Heart right ventricle (tissue), 16 donors: ENCODE measurements at regions not wholly inside any gene's neighbourhood (a gene's known extent, or its start where the extent isn't known, plus 50 kb on each side); places are given as distances from the start of the nearest gene placed in this dataset.
"Not testable (repeated sequence)": the region's sequence is repeated elsewhere in the genome, so short reads cannot be mapped to it uniquely, and the experiment has no call there.

Experiments used
- ATAC-seq, 8 donors: fragments of 200-7000 bp; cut with Tn5 transposase; one replicate each; pipeline ENCODE4 v1.9.1; 2020; ENCODE audit warnings: mild to moderate bottlenecking in 8 of 8, moderate library complexity in 8 of 8, moderate number of reproducible peaks in 1 of 8
- DNase-seq, 2 donors: peaks; one replicate each; pipeline ENCODE4 v3.0.0-alpha.2; 2020
- H3K27ac ChIP-seq, 10 donors: fragments of 200-600 bp; sonication (generic) in 2 of 10; one replicate each; pipeline versions ENCODE4 v1.5.0 to v1.8.0; 2020 to 2022; ENCODE audit warnings: mild to moderate bottlenecking in 3 of 10
- H3K27me3 ChIP-seq, 7 donors: fragments of 200-600 bp; one replicate each; pipeline ENCODE4 v1.8.0; 2021 to 2022; ENCODE audit warnings: mild to moderate bottlenecking in 2 of 7
- H3K36me3 ChIP-seq, 9 donors: fragments of 200-600 bp; sonication (generic) in 1 of 9; one replicate each; pipeline versions ENCODE4 v1.5.0 to v1.8.0; 2020 to 2022; ENCODE audit warnings: mild to moderate bottlenecking in 2 of 9
- H3K4me1 ChIP-seq, 9 donors: fragments of 200-600 bp; sonication (generic) in 1 of 9; one replicate each; pipeline versions ENCODE4 v1.5.0 to v1.8.0; 2020 to 2022; ENCODE audit warnings: mild to moderate bottlenecking in 4 of 9
- H3K4me3 ChIP-seq, 10 donors: fragments of 200-600 bp; sonication (generic) in 2 of 10; one replicate each; pipeline versions ENCODE4 v1.5.0 to v1.8.0; 2020 to 2022; ENCODE audit warnings: mild to moderate bottlenecking in 7 of 10, moderate library complexity in 2 of 10
- H3K9me3 ChIP-seq, 11 donors: fragments of 200-600 bp in 10 of 11; sonication (generic) in 2 of 11; one replicate each; pipeline versions ENCODE4 v1.5.0 to v1.8.0; 2013 to 2022; ENCODE audit warnings: mild to moderate bottlenecking in 2 of 11, control low read depth in 1 of 11, moderate library complexity in 1 of 11
- whole genome bisulfite sequencing, 2 donors: extraction: QIAGEN DNeasy Blood & Tissue Kit; methylation state at CpG; one replicate each; pipeline ENCODE4 v1.1.7; 2013; ENCODE audit warnings: inconsistent platforms in 1 of 2; 5-methylcytosine and 5-hydroxymethylcytosine counted together
- intact Hi-C, 10 donors: fragments of 100-400 bp; cut with DNase I; formaldehyde crosslinking; loops; one replicate each; pipeline versions ENCODE4 v1.11.1 to v1.14.2; 2022
- TF ChIP-seq, protein P1 (sequence below), 9 donors: fragments of 200-600 bp; sonication (generic) in 2 of 9; IDR thresholded peaks; one replicate each; pipeline versions ENCODE4 v1.5.0 to v1.8.0; 2021 to 2022; ENCODE audit warnings: antibody characterized with exemption in 9 of 9, mild to moderate bottlenecking in 5 of 9, moderate library complexity in 1 of 9
- donor health status: Arrhythmogenic right ventricular cardiomyopathy.
- donor health status: ischemic (EF 13 %, LVEDD 7.1; RV severe dilation, severe dysfunction).
- donor health status: healthy with polysubstance abuse.
- donor health status: DM: no; HTN: yes; CAD: no.
- donor health status: DM: no; HTN: no; CAD: no.
- donor health status: ischemic (EF 25% LVEDD 6.9; RV normal size, moderate dysfunction).
- donor health status: ischemic (EF 25% LVEDD 5.7; RV mildly dilated, moderate dysfunction).
- donor health status: healthy.
- donor health status: DM: yes; HTN: yes; CAD: no.
- donor health status: Ischemic cardiomyopathy.
- donor health status: ischemic (EF 35%, LVEDD 5.7; RV mildly dilated, moderate dysfunction).
- donor health status: nonischemic (EF 11% LVEDD 7.7; RV severe dilation, severe dysfunction).
- donor health status: DM: yes; HTN: yes; CAD: no.
- donor health status: PGD.
- donor health status: ischemic (EF 29% LVEDD 5.4; RV normal size, mild dysfunction).
- donor health status: nonischemic (EF 23%, LVEDD 6.1; RV moderate dilation, normal function).

DNA sequence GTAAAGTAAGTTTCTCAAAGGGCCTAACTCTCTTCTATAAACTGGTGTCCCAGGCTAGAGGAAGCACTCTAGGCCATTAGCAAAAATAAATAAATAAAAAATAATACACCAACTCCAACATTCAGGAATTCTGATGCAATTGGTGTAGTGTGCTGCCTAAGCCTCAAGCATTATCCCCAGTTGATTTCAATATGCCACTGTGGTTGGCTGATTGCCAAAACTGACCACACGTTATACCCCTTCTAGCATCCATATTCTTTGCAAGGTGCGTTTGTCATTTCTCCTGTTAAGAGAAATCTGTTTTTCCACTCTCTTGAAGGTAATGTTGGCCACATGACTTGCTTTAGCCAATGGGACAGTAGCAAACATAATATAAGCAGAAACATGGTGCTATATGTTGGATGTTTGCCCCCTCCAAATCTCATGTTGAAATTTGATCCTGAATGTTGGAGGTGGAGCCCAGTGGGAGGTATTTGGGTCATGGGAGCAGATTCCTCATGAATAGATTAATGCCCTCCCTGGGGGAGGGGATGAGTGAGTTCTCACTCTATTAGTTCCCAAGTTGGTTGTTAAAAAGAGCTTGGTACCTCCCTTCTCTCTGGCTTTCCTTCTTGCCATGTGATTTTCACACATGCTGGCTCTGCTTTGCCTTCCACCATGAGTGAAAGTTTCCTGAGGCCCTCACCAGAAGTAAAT is 71.9 kb upstream of the PLCB4 start:
- TF ChIP-seq, protein P1, sequence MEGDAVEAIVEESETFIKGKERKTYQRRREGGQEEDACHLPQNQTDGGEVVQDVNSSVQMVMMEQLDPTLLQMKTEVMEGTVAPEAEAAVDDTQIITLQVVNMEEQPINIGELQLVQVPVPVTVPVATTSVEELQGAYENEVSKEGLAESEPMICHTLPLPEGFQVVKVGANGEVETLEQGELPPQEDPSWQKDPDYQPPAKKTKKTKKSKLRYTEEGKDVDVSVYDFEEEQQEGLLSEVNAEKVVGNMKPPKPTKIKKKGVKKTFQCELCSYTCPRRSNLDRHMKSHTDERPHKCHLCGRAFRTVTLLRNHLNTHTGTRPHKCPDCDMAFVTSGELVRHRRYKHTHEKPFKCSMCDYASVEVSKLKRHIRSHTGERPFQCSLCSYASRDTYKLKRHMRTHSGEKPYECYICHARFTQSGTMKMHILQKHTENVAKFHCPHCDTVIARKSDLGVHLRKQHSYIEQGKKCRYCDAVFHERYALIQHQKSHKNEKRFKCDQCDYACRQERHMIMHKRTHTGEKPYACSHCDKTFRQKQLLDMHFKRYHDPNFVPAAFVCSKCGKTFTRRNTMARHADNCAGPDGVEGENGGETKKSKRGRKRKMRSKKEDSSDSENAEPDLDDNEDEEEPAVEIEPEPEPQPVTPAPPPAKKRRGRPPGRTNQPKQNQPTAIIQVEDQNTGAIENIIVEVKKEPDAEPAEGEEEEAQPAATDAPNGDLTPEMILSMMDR (IDR thresholded peaks at IDR 0.05) = no peak
- WGBS, 2 donors = 76 to 79% methylated on average over 2 of the region's 2 CpGs
- H3K4me3 ChIP-seq = no peak overlapping the region

DNA sequence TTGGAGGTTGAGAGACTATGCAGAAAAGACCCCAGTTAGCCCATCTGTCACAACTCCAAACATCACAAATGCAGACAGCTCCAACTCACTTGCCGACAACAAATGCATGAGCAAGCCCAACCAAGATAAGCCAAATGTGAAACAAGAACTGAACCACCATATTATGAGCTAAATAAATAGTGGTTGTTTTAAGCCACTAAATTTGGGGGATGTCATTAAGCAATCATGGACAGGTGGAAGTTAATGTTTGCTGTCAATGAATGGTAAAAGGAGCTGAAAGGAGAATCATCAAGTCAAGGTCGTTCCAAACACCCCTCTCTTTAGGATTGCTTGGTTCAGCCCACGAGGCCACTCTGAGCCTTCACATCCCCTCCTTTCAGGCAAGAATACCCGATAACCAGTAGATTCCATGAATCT is 71.2 kb upstream of the PLCB4 start:
- intact Hi-C loops = no loop called here
- DNase-seq = no peak
- H3K27ac ChIP-seq = no peak overlapping the region
- H3K9me3 ChIP-seq = peaks cover 0 to 6% (median 0%) of the 10 kb centered on the region in 11 donors
- no peaks in the 10 kb centered on the region for H3K27me3 ChIP-seq
- WGBS, 2 donors = 78 to 82% methylated on average over 4 of the region's 4 CpGs
- H3K4me1 ChIP-seq = peaks cover 0 to 22% (median 6%) of the 10 kb centered on the region in 9 donors
- ATAC-seq = no peak
- no peaks in the 10 kb centered on the region for H3K36me3 ChIP-seq
- TF ChIP-seq, protein P1 (IDR thresholded peaks at IDR 0.05) = no peak
- no peak overlapping the region for H3K4me3 ChIP-seq

More for the DNA sequence above, 71.9 kb upstream of the PLCB4 start:
- no peak for ATAC-seq
- Histone ChIP-seq H3K4me1 (peaks cover 0 to 22% (median 6%) of the 10 kb centered on the region in 9 donors), H3K36me3 (no peaks in the 10 kb centered on the region), H3K9me3 (peaks cover 0 to 5% (median 0%) of the 10 kb centered on the region in 11 donors), H3K27me3 (no peaks in the 10 kb centered on the region), H3K27ac (no peak overlapping the region)
- no peak for DNase-seq
- intact Hi-C loops = no loop called here

DNA sequence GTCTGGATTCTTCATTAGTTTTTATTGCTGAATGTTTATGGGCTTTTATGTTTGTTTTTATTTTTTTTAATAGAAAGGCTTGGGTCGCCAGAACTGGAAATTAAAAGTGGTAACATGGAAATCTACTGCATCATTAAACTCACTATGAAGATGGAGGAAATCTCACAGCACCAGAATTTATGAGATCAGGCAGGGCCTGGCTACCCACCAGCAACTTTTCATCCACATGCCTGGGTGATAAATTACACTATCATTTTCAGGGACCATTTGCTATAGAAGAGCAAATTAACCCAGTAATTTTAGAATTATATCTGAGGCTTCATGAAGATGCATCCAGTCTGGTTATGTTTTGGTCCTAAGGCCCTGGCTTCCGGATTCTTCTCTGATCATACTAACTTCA is 57.8 kb upstream of the PLCB4 start:
- no peak overlapping the region for H3K27ac ChIP-seq
- no peak for ATAC-seq
- H3K4me3 ChIP-seq = no peak overlapping the region
- no peak for DNase-seq
- intact Hi-C loops = no loop called here
- H3K36me3 ChIP-seq = no peaks in the 10 kb centered on the region
- TF ChIP-seq, protein P1 (IDR thresholded peaks at IDR 0.05) = no peak
- no peaks in the 10 kb centered on the region for H3K9me3 ChIP-seq
- no peaks in the 10 kb centered on the region for H3K4me1 ChIP-seq
- no peaks in the 10 kb centered on the region for H3K27me3 ChIP-seq
- 77 to 81% methylated on average over 2 of the region's 2 CpGs for WGBS, 2 donors

DNA sequence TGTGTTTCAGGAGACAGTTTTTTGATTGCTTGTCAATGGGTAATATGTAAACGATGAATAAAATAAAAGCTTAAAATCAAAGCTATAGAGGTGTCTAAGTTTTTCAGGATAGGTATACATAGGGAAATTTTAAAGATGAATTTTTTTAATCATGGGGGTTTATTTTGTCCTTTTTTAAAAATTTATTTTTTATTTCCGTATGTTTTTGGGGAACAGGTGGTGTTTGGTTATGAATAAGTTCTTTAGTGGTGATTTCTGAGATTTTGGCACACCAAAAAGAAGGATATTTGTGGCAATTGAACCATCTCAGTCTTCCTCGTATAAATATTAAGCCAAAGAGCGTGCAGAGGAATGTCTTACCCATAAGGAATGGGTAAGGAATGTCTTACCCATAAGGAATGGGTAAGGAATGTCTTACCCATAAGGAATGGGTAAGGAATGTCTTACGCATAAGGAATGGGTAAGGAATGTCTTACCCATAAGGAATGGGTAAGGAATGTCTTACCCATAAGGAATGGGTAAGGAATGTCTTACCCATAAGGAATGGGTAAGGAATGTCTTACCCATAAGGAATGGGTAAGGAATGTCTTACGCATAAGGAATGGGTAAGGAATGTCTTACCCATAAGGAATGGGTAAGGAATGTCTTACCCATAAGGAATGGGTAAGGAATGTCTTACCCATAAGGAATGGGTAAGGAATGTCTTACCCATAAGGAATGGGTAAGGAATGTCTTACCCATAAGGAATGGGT is 53.5 kb upstream of the PLCB4 start:
- ATAC-seq, H3K9me3 ChIP-seq, DNase-seq, H3K27me3 ChIP-seq, intact Hi-C loops, H3K4me3 ChIP-seq, H3K36me3 ChIP-seq, H3K27ac ChIP-seq, H3K4me1 ChIP-seq: not testable (repeated sequence)
- 83 to 95% methylated on average over 4 of the region's 6 CpGs for WGBS, 2 donors

DNA sequence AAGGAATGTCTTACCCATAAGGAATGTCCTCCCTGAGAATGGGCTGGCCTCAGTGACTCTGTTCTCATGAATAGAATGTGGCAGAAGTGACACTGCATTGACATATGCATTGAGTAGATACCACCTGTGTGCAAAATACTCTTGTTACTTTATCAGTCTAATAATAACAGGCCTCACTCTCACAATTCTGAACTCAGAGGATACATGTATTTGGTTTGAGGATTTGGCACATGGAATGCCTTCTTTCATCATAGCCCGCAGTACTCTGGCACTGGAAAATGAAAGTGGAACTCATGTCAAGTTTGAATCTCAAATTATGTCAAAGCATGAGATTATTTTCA is 52.9 kb upstream of the PLCB4 start:
- Histone ChIP-seq H3K4me3 (no peak overlapping the region), H3K4me1 (no peaks in the 10 kb centered on the region), H3K9me3 (no peaks in the 10 kb centered on the region), H3K27me3 (no peaks in the 10 kb centered on the region), H3K36me3 (no peaks in the 10 kb centered on the region), H3K27ac (no peak overlapping the region)
- WGBS, 2 donors = 55 to 71% methylated on average over 1 of the region's 1 CpG
- TF ChIP-seq, protein P1 (IDR thresholded peaks at IDR 0.05) = no peak
- no peak for DNase-seq
- no peak for ATAC-seq
- intact Hi-C loops = no loop called here
